H1 (cell line): ENCODE measurements at regions not wholly inside any gene's neighbourhood (a gene's known extent, or its start where the extent isn't known, plus 50 kb on each side); places are given as distances from the start of the nearest gene placed in this dataset.

Source experiments
- CTCF ChIA-PET: fragments of 300-600 bp; sonication (Branson Sonifier 250); formaldehyde crosslinking; loops from one replicate; lab custom pipeline; 2021; ENCODE audit not compliant: partially characterized antibody; lab: Charles Lee
- POLR2A ChIA-PET: fragments of 300-600 bp; sonication (Branson Sonifier 250); formaldehyde crosslinking; loops from one replicate; lab custom pipeline; 2021; ENCODE audit warnings: inconsistent platforms; ENCODE audit not compliant: partially characterized antibody; lab: Charles Lee
- DNase-seq, 2 experiments: peaks; one replicate each; pipeline versions ENCODE4 v3.0.0 to v3.0.0-alpha.2; 2010 to 2022; ENCODE audit warnings: low spot score in 2 of 2, low read depth in 1 of 2, mixed read lengths in 1 of 2
- FAIRE-seq: peaks from 2 replicates; lab custom pipeline; 2011; peaks lifted over from hg19 to GRCh38; lab: Jason Lieb, UNC
- H2AFZ ChIP-seq: 2 replicates; pipeline ENCODE4 v1.8.1; 2012; ENCODE audit warnings: low read length, inconsistent platforms
- H2AK5ac ChIP-seq: 2 replicates; pipeline ENCODE4 v1.6.1; 2013; ENCODE audit warnings: low read depth, low read length
- H2BK120ac ChIP-seq: replicated peaks from 2 replicates; pipeline ENCODE3; 2013; ENCODE audit warnings: low read depth, low read length, inconsistent platforms
- H2BK12ac ChIP-seq: 2 replicates; pipeline ENCODE4 v1.6.1; 2013; ENCODE audit warnings: low read depth, low read length
- H2BK15ac ChIP-seq: 2 replicates; pipeline ENCODE4 v1.6.1; 2013; ENCODE audit warnings: low read length
- H2BK20ac ChIP-seq: 2 replicates; pipeline ENCODE4 v1.6.1; 2013; ENCODE audit warnings: low read length
- H2BK5ac ChIP-seq: 2 replicates; pipeline ENCODE4 v1.6.1; 2013; ENCODE audit warnings: low read depth, low read length
- H3K14ac ChIP-seq: 2 replicates; pipeline ENCODE4 v1.6.1; 2013; ENCODE audit warnings: inconsistent platforms; ENCODE audit not compliant: insufficient read length
- H3K18ac ChIP-seq: 2 replicates; pipeline ENCODE4 v1.6.1; 2013; ENCODE audit warnings: low read length; ENCODE audit errors: extremely low read depth
- H3K23ac ChIP-seq: 2 replicates; pipeline ENCODE4 v1.6.1; 2013; ENCODE audit warnings: inconsistent platforms; ENCODE audit not compliant: insufficient read length
- H3K23me2 ChIP-seq: 2 replicates; pipeline ENCODE4 v1.6.1; 2013; ENCODE audit warnings: low read depth, low read length
- H3K27ac ChIP-seq: 2 replicates; pipeline ENCODE4 v1.6.1; 2011; ENCODE audit warnings: low read depth, low read length, inconsistent platforms
- H3K27me3 ChIP-seq, 4 experiments: replicated peaks in 1 of 4; 1 replicate in 1 of 4; 2 replicates in 3 of 4; pipeline versions ENCODE4 v1.6.1 to v1.8.1; 2011 to 2013; ENCODE audit warnings: low read length in 3 of 4, mild to moderate bottlenecking in 3 of 4, inconsistent platforms in 2 of 4, mixed read lengths in 2 of 4, moderate library complexity in 1 of 4; ENCODE audit not compliant: control insufficient read depth in 3 of 4, insufficient read depth in 3 of 4; ENCODE audit errors: extremely low read depth in 1 of 4
- H3K36me3 ChIP-seq, 4 experiments: 2 replicates each; pipeline versions ENCODE4 v1.6.1 to v1.8.1; 2011 to 2013; ENCODE audit warnings: mild to moderate bottlenecking in 4 of 4, low read length in 3 of 4, moderate library complexity in 2 of 4, control low read depth in 1 of 4, inconsistent platforms in 1 of 4; ENCODE audit not compliant: insufficient read depth in 4 of 4, control insufficient read depth in 2 of 4
- H3K4ac ChIP-seq: replicated peaks from 2 replicates; pipeline ENCODE3; 2013; ENCODE audit warnings: low read length, low read depth, mixed read lengths, inconsistent platforms; ENCODE audit not compliant: insufficient read length
- H3K4me1 ChIP-seq, 4 experiments: replicated peaks in 1 of 4; 1 replicate in 1 of 4; 2 replicates in 3 of 4; pipeline versions ENCODE4 v1.6.1 to v1.8.1; 2011 to 2013; ENCODE audit warnings: low read length in 3 of 4, inconsistent platforms in 2 of 4, mixed read lengths in 1 of 4; ENCODE audit not compliant: insufficient read depth in 4 of 4, control insufficient read depth in 3 of 4
- H3K4me2 ChIP-seq, 2 experiments: 2 replicates each; pipeline versions ENCODE4 v1.6.1 to v1.8.1; 2011 to 2013; ENCODE audit warnings: low read depth in 2 of 2, low read length in 2 of 2, control low read depth in 1 of 2, inconsistent platforms in 1 of 2, mild to moderate bottlenecking in 1 of 2; ENCODE audit not compliant: insufficient read depth in 1 of 2
- H3K4me3 ChIP-seq, 4 experiments: fragments of 200-600, 300-600 bp in 1 of 4; sonication (generic), shearing (Covaris generic), sonication (Bioruptor Twin) in 1 of 4; 2 replicates each; pipeline versions ENCODE4 v1.5.1 to v1.8.1; 2011 to 2016; ENCODE audit warnings: low read length in 4 of 4, low read depth in 3 of 4, control low read depth in 2 of 4, inconsistent platforms in 2 of 4, mild to moderate bottlenecking in 2 of 4, mixed read lengths in 1 of 4, moderate library complexity in 1 of 4; ENCODE audit not compliant: insufficient read depth in 2 of 4; ENCODE audit errors: extremely low read depth in 1 of 4
- H3K56ac ChIP-seq: replicated peaks from 2 replicates; pipeline ENCODE3; 2013; ENCODE audit warnings: low read depth, mild to moderate bottlenecking, mixed read lengths, low read length, inconsistent platforms; ENCODE audit not compliant: insufficient read length
- H3K79me1 ChIP-seq: 2 replicates; pipeline ENCODE4 v1.6.1; 2013; ENCODE audit warnings: low read depth, low read length, control low read depth
- H3K79me2 ChIP-seq, 2 experiments: 2 replicates each; pipeline versions ENCODE4 v1.6.1 to v1.8.1; 2012 to 2013; ENCODE audit warnings: low read length in 2 of 2, mild to moderate bottlenecking in 2 of 2, inconsistent platforms in 1 of 2; ENCODE audit not compliant: insufficient read depth in 2 of 2, control insufficient read depth in 1 of 2
- H3K9ac ChIP-seq, 4 experiments: replicated peaks in 1 of 4; 1 replicate in 1 of 4; 2 replicates in 3 of 4; pipeline versions ENCODE4 v1.6.1 to v1.8.1; 2011 to 2013; ENCODE audit warnings: low read depth in 3 of 4, low read length in 3 of 4, control low read depth in 2 of 4, mild to moderate bottlenecking in 2 of 4, moderate library complexity in 2 of 4, inconsistent platforms in 1 of 4; ENCODE audit errors: extremely low read depth in 1 of 4
- H3K9me3 ChIP-seq, 2 experiments: 2 replicates each; pipeline versions ENCODE4 v1.6.1 to v1.8.1; 2012 to 2013; ENCODE audit warnings: mild to moderate bottlenecking in 2 of 2, moderate library complexity in 2 of 2, control low read depth in 1 of 2, inconsistent platforms in 1 of 2, low read depth in 1 of 2, low read length in 1 of 2, mixed read lengths in 1 of 2; ENCODE audit not compliant: insufficient read depth in 2 of 2
- H4K20me1 ChIP-seq, 2 experiments: replicated peaks in 1 of 2; 2 replicates each; pipeline versions ENCODE3 to v1.8.1; 2011 to 2013; ENCODE audit warnings: inconsistent platforms in 2 of 2, low read length in 2 of 2, mild to moderate bottlenecking in 1 of 2; ENCODE audit not compliant: insufficient read depth in 2 of 2, control insufficient read depth in 1 of 2
- H4K5ac ChIP-seq: 2 replicates; pipeline ENCODE4 v1.6.1; 2013; ENCODE audit warnings: low read length, low read depth, mixed read lengths, inconsistent platforms; ENCODE audit not compliant: insufficient read length
- H4K8ac ChIP-seq: 2 replicates; pipeline ENCODE4 v1.8.0; 2013; ENCODE audit warnings: mild to moderate bottlenecking, moderate library complexity, low read length, inconsistent platforms; ENCODE audit not compliant: insufficient read depth; ENCODE audit errors: extremely low read depth
- H4K91ac ChIP-seq: replicated peaks from 2 replicates; pipeline ENCODE3; 2013; ENCODE audit warnings: low read length, mixed read lengths, inconsistent platforms; ENCODE audit not compliant: insufficient read length
- BACH1 ChIP-seq: IDR thresholded peaks from 2 replicates; pipeline ENCODE4 v1.6.1; 2012; ENCODE audit warnings: low read length, improper control_type of control experiment
- BRCA1 ChIP-seq: IDR thresholded peaks from 2 replicates; pipeline ENCODE4 v1.6.1; 2012; ENCODE audit warnings: low read depth, low read length, improper control_type of control experiment
- CBX5 ChIP-seq: fragments of 300-800, 300-1000 bp; sonication (generic); IDR thresholded peaks from 2 replicates; pipeline ENCODE4 v1.7.1; 2016; ENCODE audit warnings: antibody characterized with exemption, low read length, low read depth
- CBX8 ChIP-seq: fragments of 300-800, 300-1000 bp; sonication (generic); IDR thresholded peaks from 2 replicates; pipeline ENCODE4 v1.7.1; 2016; ENCODE audit warnings: low read depth, low read length, borderline replicate concordance
- KDM4A ChIP-seq: IDR thresholded peaks from one replicate; pipeline ENCODE4 v1.7.1; 2012; ENCODE audit warnings: low read depth, mild to moderate bottlenecking, moderate library complexity, low read length, inconsistent platforms; ENCODE audit not compliant: severe bottlenecking
- MAFK ChIP-seq: IDR thresholded peaks from 2 replicates; pipeline ENCODE4 v1.6.1; 2012; ENCODE audit warnings: low read depth, mild to moderate bottlenecking, improper control_type of control experiment, low read length
- RAD21 ChIP-seq, 2 experiments: IDR thresholded peaks in 1 of 2; conservative IDR thresholded peaks in 1 of 2; 2 replicates each; pipeline ENCODE4 v1.6.1; 2011; ENCODE audit warnings: low read depth in 2 of 2, low read length in 2 of 2, improper control_type of control experiment in 1 of 2, inconsistent platforms in 1 of 2, mild to moderate bottlenecking in 1 of 2, moderate library complexity in 1 of 2
- RBBP5 ChIP-seq: IDR thresholded peaks from 2 replicates; pipeline ENCODE4 v1.7.1; 2012; ENCODE audit warnings: low read depth, mild to moderate bottlenecking, inconsistent platforms, low read length, moderate library complexity, borderline replicate concordance
- RFX5 ChIP-seq: IDR thresholded peaks from 2 replicates; pipeline ENCODE4 v1.6.1; 2011; ENCODE audit warnings: low read depth, low read length, improper control_type of control experiment, borderline replicate concordance
- SP1 ChIP-seq: IDR thresholded peaks from 2 replicates; pipeline ENCODE4 v1.6.1; 2011; ENCODE audit warnings: low read depth, low read length
- TEAD4 ChIP-seq: IDR thresholded peaks from 2 replicates; pipeline ENCODE4 v1.6.1; 2012; ENCODE audit warnings: low read depth, low read length, inconsistent platforms, mixed read lengths
- ZNF274 ChIP-seq: IDR thresholded peaks from 2 replicates; pipeline ENCODE4 v1.7.0; 2012; ENCODE audit warnings: low read length, borderline replicate concordance; ENCODE audit errors: extremely low read depth
- WGBS, 2 experiments: shearing (Covaris generic) in 1 of 2; methylation state at CpG; one replicate each; pipeline versions ENCODE4 v1.1.6 to v1.1.7; 2013 to 2015; ENCODE audit warnings: low lambda C conversion rate in 2 of 2, mixed read lengths in 2 of 2, inconsistent platforms in 1 of 2, low coverage in 1 of 2, missing lambda C conversion rate in 1 of 2; ENCODE audit not compliant: insufficient replicate concordance in 2 of 2, insufficient coverage in 1 of 2, insufficient read length in 1 of 2; ENCODE audit errors: extremely low coverage in 1 of 2, missing lambda C conversion rate in 1 of 2; 5-methylcytosine and 5-hydroxymethylcytosine counted together
- TF ChIP-seq, protein P1 (sequence below): IDR thresholded peaks from 2 replicates; pipeline ENCODE4 v1.6.1; 2011; ENCODE audit warnings: low read depth, mild to moderate bottlenecking, low read length; ENCODE audit not compliant: insufficient read depth

DNA sequence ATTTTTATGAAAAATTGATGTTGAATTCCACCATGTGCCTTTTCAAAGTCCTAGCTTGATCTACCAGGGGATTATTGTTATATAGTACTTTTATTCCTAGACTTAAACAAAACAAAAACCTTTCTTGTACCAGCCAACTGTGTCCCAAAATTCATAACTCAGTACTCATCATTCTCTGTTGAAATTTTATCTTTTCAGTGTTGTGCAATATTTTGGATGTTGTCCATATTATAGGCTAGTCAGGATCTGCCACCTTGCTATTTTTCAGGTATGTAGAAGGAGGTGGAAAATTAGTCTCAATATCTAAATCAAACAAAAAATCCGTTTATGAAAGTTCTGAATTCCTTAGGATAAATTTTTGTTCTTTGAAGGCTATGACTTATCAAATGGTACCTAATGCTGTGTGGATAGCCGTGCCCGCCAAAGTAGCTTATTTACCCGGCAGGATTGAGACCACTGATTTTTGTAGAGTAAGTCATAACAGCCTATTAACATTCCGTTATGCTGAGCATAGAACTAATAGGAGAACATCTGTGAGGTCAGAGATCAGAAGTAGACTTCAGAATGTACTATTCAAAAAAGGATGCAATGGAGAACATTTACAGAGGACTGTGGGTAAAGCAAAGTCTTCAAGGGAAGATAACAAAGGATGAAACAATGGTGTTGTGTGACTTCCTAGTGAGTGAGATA lies 304.7 kb downstream of the SOX4 start:
- Histone ChIP-seq H3K79me2 (peaks cover 0 to 48% of the 10 kb centered on the region in 2 experiments; a peak in 2 of 4 replicates), H3K14ac (no peak overlapping the region), H3K9ac (no peak overlapping the region), H3K4ac (no peak overlapping the region), H3K79me1 (peaks cover 2% of the 10 kb centered on the region; the same call in 1 of the 2 replicates), H2AK5ac (no peak overlapping the region), H2BK20ac (no peak overlapping the region), H3K23me2 (no peaks in the 10 kb centered on the region; the same call in 1 of the 2 replicates), H2BK15ac (no peak overlapping the region), H3K18ac (no peak overlapping the region), H3K56ac (no peak overlapping the region), H2BK120ac (no peak overlapping the region), H3K4me2 (no peak overlapping the region), H3K36me3 (no peaks in the 10 kb centered on the region; a peak in 1 of 8 replicates), H2BK5ac (no peak overlapping the region), H3K9me3 (no peaks in the 10 kb centered on the region), H4K5ac (no peak overlapping the region), H3K27me3 (no peaks in the 10 kb centered on the region), H2BK12ac (no peak overlapping the region), H3K4me3 (no peak overlapping the region), H3K23ac (no peak overlapping the region), H4K20me1 (no peaks in the 10 kb centered on the region), H3K27ac (no peak overlapping the region), H4K8ac (no peak overlapping the region), H2AFZ (no peak overlapping the region), H4K91ac (no peak overlapping the region), H3K4me1 (peaks cover 0 to 3% (median 0%) of the 10 kb centered on the region in 4 experiments; a peak in 1 of 7 replicates)
- ChIA-PET POLR2A (no interaction called here), CTCF (interaction anchor here (1.0 to 1.3 kb wide), 3 partner anchors 10 to 305 kb away, joined by 3 to 4 read pairs (median 3); partner anchors contain the start of gene SOX4)
- WGBS, 2 experiments: 90% methylated on average over 5 of the region's 5 CpGs; no CpG with 5 or more reads in 1 of the 2 experiments
- no peak for DNase-seq
- FAIRE-seq: no peak
- no peak for TF ChIP-seq MAFK
- no peak for TF ChIP-seq CBX8
- no peak for TF ChIP-seq RBBP5
- no peak for TF ChIP-seq BACH1
- TF ChIP-seq SP1: no peak
- no peak for TF ChIP-seq RAD21 (IDR thresholded peaks at IDR 0.05 in 1 of 2, conservative IDR thresholded peaks at IDR 0.05 in 1 of 2; ENCODE audit: low read depth in 2 of 2, low read length in 2 of 2)
- TF ChIP-seq, protein P1, sequence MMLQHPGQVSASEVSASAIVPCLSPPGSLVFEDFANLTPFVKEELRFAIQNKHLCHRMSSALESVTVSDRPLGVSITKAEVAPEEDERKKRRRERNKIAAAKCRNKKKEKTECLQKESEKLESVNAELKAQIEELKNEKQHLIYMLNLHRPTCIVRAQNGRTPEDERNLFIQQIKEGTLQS: no peak
- TF ChIP-seq RFX5: no peak
- no peak for TF ChIP-seq TEAD4
- TF ChIP-seq BRCA1: no peak
- no peak for TF ChIP-seq CBX5
- TF ChIP-seq ZNF274: no peak
- no peak for TF ChIP-seq KDM4A
